T-helper 9 cell (primary cell): ENCODE measurements at regions not wholly inside any gene's neighbourhood (a gene's known extent, or its start where the extent isn't known, plus 50 kb on each side); places are given as distances from the start of the nearest gene placed in this dataset.

Experiments used
- DNase-seq: peaks from one replicate; pipeline ENCODE4 v3.0.0-alpha.2; 2020

DNA sequence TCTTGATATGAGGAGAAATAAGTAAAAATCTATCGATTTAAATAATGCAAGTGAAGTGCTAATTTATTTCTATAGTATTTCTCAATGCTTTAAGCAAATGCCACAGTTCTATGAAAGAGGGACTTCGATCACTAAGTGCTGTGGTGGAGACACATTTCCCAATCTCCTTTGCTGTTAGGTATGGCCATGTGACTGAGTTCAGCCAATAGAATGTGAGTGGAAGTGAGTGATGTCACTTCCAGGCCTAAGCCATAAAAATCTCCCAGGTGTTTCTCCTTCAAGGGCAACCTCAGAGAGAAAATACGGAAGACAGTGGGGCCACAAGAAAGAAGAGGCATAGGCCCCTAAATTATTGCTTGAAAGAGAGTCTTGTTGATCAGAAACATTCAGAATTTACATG, 100.3 kb upstream of the ANKH start:
- no peak for DNase-seq

DNA sequence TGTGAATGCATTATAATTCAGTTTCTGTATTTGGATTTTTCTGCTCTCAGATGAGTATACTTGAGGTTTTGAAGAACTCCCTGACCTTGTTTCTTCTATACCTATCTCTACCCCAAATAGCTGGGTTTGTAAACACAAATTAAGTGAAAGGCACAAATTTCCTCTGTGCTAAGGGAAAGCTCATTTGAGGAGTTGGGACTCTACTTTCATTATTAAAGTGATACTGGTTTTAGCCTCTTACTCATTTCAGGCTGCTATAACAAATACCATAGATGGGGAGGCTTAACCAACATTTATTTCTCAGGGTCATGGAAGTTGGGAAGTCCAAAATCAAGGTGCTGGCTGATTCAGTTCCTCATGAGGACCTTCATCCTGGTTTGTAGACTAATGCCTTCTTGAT, 97.2 kb upstream of the ANKH start:
- no peak for DNase-seq

DNA sequence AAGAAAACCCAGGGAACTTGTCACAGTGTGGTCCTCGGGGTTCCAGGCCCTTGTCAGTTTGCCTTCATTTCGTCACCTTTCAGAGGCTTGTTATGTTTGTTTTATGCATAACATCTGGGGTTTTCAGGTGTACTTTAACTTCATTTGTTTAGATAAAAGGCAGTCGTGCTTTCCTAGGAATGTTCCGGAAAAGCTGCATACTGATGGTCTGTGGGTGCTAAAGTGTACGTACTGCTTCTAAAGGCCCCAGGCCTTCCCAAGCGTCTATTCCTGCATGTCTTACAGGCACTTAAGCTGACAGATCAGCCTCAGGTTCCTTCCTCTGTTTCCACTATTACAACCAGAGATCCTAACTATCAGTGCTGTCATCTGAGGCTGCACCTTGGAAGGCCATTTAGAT, 95.6 kb upstream of the ANKH start:
- no peak for DNase-seq

DNA sequence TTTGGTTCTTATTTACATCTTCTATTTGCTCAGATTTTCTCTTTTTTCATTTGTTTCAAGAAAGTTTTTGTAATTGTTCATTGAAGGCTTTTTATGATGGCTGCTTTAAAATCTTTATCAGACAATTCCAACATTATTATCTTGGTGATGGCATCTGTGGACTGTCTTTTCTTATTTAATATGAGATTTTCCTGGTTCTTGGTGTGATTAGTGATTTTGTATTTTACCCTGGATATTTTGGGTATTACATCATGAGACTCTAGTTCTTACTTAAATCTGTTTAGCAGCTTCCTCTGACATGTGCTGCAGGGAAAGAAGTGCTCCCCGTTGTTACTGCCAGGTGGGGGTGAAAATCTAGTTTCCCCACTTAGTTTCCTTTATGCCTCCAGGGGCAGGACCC, 94.2 kb upstream of the ANKH start:
- DNase-seq, result no peak

DNA sequence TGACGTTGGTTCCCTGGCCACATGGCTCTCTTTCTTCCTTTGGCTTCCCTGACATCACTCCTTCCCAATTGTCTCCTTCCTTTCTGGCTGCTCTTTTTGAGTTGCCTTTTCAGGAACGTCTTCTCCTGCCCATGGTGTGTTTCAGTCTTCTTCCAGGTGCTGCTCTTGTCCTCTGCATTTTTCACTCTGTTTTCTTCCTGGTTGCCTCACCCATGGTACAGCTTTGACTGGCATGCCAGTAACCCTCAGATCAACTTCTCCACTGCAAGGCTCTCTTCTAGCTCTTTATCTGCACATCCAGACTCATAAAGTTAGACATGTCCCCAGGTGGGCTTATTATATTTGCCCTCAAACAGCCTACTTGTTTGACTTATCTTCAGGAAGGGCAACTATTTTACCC, 91.0 kb upstream of the ANKH start:
- DNase-seq, result no peak

DNA sequence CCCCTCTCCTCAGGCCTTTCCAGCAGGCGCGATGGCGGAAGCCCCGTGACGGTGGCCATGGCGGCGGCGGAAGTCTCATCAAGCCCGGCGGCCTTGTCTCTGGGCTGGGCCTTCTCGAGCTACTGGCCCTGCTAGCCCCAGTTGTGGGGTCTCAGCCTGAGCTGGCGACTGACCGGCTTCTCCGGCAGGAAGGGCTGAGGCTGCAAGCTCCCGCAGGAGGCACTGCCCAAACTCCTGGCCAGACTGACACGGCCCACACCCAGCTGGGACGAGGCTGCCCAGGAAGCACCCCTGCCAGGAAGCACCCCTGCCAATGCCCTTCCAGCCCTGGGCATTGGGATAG, 88.5 kb upstream of the ANKH start:
- DNase-seq, result no peak

DNA sequence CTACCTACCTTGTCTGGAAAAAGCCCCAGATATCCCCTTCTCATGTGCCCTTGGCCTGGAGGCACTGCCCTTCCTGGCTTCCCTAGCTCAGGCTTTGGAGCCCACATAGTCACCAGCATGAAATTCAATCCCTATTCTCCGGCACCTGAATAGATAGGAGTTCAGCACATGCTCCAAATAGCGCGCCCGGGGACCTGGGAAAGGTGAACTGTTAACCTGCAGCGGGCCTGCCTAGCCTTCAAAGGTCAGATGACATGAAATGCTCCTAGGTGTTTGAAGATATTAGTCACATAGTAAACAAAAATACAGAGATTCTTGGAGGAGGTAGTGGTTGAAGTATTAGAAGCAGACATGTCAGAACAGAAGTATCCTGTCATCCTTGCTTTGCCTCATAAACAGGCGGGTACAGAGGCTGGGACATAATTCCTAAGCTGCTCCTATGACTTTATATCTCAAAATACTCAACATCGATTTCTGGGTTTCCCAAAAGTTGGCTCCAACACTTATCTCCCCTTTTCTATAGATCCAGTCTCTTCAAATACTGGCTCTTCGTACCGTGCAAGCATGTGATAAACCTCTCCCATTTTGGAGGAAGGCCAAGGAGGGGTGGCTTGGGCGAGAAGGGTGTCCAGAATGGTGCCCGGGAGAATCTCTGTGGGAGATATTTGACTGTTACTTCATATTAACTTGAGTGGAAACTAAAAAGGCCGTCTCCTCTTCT, 88.0 kb upstream of the ANKH start:
- no peak for DNase-seq

DNA sequence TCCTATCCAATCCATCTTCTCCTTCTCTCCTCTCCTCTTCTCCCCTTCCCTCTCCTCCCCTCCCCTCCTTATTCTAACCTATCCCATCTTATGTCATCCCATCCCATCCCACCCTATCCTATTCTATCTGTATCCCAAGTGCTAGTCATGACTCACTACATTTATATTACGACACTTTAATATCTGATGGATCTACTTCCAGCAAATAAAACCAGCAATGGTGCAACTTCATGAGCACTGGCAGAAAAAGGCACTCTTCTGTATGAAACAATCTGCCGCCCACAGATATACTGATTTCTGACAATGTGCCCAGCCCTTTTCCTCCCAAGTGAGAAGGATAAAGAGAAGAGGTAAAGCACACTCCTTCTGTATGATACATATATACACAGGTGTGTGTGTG, 86.6 kb upstream of the ANKH start:
- DNase-seq, result no peak

DNA sequence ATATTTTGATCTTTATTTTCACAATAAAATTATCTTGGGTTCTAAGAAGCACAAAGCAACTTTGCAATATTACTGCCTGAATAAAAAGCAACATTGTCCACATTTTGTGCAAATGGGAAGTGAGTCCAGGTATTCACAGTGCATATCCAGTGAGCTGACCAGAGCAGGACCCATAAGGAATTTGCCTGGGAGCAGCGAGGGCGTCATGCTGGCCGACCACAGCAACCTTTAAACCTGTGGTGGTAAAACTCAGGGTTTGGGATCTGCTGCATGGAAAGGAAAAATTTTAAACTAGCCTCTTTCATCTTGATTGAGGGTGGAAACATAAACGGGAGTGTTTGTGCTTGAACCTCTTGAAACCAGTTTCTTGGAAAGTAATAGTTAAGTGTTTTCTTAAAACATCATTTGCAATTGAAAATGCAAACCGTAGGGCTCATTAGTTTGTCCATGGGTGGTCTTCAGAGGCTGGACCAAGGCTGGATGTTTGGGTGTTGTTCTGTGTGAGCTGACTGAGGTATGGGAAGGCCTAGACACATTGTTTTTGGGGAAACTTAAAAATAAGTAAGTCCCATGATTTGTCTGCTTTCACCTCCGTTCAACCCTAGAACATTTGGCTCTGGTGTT, 85.0 kb upstream of the ANKH start:
- DNase-seq, result no peak

DNA sequence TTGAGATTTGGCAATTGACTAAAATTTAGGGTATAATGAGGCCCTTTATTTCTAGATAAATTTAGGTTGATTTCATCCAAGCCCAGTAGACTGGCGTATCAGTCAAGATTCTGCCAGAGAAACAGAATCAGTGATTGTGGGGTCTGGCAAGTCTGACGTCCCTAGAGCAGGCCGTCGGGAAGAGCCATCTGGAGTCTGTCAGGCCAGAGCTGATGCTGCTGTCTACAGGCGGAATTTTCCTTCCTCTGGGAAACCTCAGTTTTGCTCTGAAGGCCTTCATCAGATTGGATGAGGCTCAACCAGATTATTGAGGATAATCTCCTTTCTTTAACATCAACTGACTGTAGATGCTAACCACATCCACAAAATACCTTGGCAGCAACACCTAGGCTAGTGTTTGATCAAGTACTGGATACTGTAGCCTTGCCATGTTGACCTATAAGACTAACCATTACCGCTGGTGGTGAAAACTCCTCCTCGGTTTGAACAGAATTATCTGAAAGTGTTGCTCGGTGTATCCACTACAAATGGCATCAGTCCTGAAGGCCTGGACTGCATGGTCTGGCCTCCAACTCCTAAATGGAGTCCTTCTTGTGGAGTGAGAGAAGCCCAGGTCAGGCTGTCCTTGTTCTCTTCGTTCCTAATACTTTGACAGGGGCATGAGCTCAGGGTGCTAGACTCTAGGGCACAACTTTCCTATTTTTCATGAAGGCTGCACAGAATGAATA, 83.2 kb upstream of the ANKH start:
- no peak for DNase-seq

DNA sequence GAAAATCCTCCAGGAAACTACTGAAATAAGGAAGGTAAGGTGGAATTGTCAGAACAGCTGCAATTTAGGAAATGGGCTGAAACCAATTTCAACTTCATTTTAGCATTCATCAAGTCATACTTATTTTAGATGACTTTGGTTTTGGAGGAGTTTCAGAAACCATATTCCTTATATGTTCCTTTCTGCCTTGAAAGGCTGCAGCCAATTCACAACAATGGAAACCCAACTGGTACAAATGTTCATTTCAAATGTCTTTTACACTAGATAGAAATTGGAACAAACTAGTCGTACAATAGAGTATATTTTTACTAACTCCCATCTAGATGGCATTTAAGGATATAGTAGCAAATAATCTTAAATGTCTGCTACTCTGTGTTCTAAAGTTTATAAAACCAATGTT, 82.6 kb upstream of the ANKH start:
- DNase-seq, result no peak

DNA sequence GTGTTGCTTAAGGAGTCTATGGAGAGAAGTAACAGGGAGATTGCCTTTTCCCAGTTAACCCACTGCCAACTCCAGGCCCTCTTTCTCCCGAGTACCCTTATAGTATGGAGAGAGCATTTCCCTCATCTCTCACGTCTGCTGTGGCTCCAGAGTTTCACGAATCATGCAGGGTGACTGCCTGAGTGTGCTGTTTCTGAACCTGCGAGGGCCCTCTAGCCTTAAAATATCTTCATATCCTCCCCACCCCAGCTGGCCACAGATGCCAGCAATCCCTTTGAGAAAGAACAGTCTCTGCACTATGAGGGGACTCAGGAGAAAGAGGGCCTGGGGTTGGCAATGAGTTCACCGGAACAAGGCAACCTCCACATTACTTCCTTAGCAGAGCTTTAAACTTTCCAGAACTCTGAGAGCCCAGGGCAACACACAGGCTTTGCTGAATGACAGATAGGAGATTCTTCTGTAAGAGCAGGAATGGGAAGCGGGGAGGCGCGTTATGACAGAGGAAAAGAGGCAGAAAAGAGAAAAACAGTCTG, 81.6 kb upstream of the ANKH start:
- DNase-seq, result no peak

DNA sequence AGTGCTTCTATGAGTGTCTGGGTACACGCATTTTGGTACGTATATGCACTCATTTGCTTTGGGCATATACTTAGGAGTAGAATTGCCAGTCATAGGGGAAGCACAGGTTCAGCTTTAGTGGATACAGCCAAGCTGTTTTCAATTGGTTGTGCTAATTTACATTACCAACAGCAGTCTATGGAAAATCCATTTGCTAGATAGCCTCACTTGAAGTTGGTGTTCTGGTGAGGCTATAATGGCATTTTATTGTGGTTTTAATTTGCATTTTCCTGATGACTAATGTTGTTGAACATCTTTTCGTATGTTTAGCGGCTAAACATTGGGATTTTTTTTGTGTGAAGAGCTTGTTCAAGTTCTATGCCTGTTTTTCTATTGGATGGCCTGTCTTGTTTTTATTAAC, 76.8 kb upstream of the ANKH start:
- DNase-seq, result no peak

DNA sequence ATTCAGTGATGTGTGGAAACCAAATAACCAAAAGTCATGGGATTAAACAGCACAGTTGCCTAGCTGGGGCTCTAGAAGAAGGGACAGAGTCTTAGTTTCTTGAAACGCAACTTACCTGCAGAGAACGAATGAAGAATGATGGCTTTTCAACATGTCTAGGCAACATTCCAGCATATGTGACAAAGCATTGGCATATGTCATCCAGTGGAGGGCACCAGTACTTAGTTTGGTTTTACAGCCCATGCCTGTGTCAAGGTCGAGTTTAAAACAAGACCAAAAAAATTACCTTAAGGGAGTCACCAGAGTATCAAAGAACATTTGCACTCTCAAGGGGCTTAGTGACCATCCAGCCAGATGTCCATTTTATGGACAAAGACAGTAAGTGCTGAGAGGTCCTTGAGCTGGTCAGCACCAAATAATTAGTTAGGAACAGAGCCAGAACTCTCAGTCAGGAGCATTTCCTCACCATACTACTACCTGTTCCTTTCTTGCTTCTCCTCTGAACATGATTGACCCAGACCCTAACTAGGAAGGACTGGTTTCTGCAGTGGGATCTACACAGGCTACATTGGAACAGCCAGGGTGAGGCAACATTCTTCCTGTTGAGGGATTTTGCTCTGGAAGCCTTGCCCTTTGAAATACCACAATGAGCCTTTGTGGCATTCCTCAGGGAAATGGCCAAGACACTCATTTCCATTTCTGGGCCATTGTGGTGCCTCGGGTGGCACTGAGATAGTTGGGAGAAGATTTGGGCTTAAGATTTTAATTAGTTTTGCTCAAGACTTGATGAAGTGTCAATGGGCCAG, 75.4 kb upstream of the ANKH start:
- DNase-seq, result no peak

DNA sequence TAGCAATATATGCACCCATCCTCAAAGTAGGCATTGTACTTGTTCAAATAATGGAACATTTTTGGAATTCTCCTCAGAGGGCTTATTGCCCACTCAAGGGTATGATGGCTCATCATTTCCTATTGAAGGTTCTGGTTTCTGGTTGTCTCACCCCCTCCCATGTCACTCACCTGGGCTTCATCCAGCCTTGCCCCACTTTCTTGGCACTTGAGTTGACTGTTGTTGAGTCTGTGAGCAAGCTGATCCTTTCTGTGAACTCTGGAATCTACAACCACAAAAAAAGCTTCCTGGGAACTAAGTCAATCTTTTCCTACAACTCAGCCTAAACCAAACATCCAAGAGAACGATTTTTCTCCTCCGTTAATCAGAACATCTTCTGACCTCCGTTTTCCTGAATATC, 73.9 kb upstream of the ANKH start:
- no peak for DNase-seq

DNA sequence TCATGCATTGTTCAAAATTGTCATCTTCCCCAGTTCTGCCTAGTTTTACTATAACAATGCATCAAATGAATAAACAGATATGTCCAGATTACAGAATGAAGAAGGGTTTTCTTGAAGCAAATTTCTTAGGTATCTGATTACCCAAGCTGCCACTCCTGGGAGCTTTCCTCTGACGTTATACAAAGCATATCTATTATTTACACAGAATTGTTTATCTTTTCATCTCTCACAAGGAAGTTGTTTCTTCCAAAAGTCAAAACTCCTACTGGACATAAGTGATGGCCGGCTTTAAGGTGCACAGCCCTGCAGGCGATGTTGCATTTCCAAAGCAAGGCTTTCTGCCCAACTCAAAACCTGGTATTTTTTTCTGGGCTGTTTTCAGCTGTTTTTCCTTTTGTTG, 73.4 kb upstream of the ANKH start:
- no peak for DNase-seq

DNA sequence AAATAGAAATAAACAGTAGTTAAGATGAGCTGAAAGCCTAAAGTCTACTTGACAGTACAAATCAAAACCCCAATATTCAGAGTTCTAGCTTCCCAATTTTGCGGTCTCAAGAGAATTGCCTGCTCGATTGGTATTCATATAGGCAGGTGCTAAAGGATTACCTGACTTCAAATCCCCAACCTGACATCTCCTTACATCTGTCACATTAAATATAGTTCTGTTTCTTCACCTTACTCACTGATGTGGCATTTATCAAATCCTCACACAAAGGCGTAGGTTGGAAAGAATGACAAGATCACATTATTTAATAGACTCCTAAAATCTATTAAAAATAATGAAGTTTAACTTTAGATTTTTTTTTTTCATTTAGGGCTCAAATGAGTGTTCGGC, 72.8 kb upstream of the ANKH start:
- DNase-seq, result no peak

DNA sequence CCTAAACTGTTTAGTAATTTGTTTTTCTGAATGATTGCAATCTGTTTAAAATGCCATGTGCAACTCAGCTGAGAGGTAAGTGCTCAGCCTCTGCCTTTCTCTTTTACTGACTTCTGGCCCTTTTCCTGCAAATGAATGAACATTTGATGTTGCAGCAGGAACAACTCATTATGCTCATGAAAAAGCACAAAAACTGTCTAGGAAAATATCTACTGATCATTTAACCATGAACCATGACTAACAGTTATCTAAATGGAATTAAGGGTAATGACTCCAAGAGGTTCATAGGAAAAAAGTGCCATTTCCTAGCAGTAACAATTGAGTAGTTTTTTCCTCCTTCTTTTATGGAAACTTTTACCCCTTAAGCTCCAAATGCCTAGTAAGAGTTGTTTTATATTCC, 70.6 kb upstream of the ANKH start:
- no peak for DNase-seq

DNA sequence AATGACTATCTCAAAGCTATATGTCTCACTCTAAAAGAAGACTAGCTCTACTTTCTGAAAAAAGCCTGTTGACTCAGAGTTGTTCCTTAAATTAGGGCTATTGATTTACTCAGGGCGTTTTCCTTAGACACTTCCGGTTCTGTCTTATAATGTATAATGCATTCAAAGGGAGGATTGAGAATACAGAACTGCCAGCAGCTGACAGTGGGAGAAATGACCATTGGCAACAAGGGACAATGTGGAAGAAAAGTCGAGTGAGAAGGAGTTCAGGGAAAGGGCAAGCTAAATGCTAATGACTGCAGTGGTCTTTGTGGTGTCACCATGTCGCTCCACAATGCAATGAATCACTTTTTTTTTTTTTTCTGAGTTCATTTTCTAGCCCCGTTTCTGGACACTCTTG, 65.7 kb upstream of the ANKH start:
- DNase-seq, result no peak

DNA sequence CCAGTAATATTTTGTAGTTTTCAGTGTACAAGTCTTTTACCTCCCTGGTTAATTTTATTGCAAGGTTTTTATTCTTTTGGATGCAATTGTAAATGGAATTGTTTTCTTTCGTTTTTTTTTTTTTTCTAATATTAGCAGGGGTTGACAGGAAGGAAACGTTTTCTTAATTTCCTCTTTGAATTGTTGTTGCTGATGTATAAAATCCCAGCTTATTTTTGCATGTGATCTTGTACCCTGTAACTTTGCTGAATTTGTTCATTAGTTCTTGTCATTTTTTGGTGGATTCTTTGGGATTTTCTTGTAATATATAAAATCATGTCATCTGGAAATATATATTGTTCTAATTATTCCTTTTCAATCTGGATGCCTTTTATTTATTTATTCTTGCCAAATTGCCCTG, 65.0 kb upstream of the ANKH start:
- DNase-seq, result no peak

DNA sequence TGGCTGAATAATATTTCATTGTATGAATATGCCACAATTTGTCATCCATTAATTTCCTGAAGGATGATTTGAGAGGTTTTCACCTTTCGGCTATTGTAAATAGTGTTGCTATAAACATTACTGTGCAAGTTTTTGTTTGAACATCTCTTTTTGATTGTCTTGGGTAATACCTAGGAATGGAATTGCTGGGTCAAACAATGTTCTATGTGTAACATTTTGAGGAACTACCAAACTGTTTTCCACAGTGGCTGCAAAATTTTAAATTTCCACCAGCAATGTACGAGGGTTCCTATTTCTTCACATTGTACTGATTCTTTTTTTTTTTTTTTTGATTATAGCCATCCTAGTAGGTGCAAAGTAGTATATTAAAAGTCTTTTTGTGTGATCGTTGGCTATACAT, 63.8 kb upstream of the ANKH start:
- DNase-seq, result no peak

DNA sequence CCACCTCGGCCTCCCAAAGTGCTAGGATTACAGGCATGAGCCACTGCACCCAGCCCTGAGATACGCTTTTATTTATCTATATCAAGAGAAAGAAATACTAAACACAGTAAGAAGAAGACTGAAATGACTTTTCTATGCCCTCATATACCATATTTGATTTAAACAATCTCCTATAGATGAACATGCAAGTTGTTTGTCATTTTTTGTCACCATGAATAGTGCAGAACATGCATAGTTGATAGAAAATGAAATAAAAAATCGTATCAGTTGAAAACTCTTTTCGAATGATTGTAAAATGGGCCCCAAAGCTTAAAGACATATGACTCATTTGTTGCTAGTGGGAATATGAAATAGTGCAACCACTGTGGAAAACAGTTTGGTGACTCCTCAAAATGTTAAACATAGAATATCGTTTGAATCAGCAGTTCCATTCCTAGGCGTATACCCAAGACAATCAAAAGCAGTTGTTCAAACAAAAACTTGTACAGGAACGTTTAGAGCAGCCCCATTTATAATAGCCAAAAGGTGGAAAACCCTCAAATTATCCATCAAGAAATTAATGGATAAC, 61.4 kb upstream of the ANKH start:
- DNase-seq, result no peak

DNA sequence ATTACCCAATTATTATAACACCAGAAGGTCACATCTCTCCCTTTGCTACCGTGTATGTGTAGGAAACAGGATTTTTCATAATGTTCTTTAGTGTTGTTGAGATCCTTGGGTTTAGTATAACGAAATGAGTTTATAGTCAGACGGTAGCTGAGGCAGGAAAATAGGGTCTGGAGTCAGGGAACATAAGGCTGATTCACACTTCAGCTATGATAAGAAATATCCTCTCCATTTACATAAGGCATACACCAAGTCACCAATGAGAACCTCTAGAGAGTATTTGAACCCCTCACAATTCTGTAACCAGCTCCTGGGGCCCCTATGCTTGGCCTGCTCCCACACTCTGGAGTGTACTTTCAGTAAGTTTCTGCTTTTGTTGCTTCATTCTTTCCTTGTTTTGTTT, 58.9 kb upstream of the ANKH start:
- DNase-seq, result no peak
